ENCODE measurements at regions not wholly inside any gene's neighbourhood (a gene's known extent, or its start where the extent isn't known, plus 50 kb on each side); places are given as distances from the start of the nearest gene placed in this dataset.

GRCh38 chr12:22865822-22866221, 240.9 kb downstream of the ETNK1 start:
- no peak overlapping the region for H3K4me3 Mint-ChIP-seq
- Histone ChIP-seq H3K4me1 (ENCODE audit: insufficient read depth, low read length) (no peaks in the 10 kb centered on the region), H3K9me3 (ENCODE audit: control insufficient read depth in 1 of 2, insufficient read depth in 1 of 2, low read length in 2 of 2) (no peaks in the 10 kb centered on the region), H3K36me3 (ENCODE audit: insufficient read depth, low read length) (no peaks in the 10 kb centered on the region), H3K27ac (ENCODE audit: low read depth in 1 of 2, low read length in 2 of 2) (no peak overlapping the region), H3K27me3 (ENCODE audit: control insufficient read depth in 1 of 2, insufficient read depth in 2 of 2, low read length in 2 of 2) (no peaks in the 10 kb centered on the region), H3K4me3 (ENCODE audit: low read length) (no peak overlapping the region)
- ATAC-seq (ENCODE audit: poor library complexity) (no peak), DNase-seq (no peak)
- no peak overlapping the region for H3K27ac Mint-ChIP-seq
- POLR2A ChIA-PET, result no interaction called here
- no peaks in the 10 kb centered on the region for H3K9me3 Mint-ChIP-seq
- H3K36me3 Mint-ChIP-seq (ENCODE audit: low read depth), result no peaks in the 10 kb centered on the region
- no peaks in the 10 kb centered on the region for H3K4me1 Mint-ChIP-seq (ENCODE audit: low read depth)
- TF ChIP-seq CTCF (IDR thresholded peaks at IDR 0.05), result no peak
- intact Hi-C loops (cut with DNase I, micrococcal nuclease), result no loop called here
- CTCF ChIA-PET, result no interaction called here
- peaks cover 6% of the 10 kb centered on the region for H3K27me3 Mint-ChIP-seq

- no peaks in the 10 kb centered on the region for H3K27me3 ChIP-seq (ENCODE audit: control insufficient read depth in 1 of 2, insufficient read depth in 2 of 2, low read length in 2 of 2)
- Mint-ChIP-seq H3K27me3 (peaks cover 6% of the 10 kb centered on the region), H3K27ac (no peak overlapping the region), H3K4me3 (no peak overlapping the region), H3K9me3 (no peaks in the 10 kb centered on the region), H3K36me3 (ENCODE audit: low read depth) (no peaks in the 10 kb centered on the region), H3K4me1 (ENCODE audit: low read depth) (no peaks in the 10 kb centered on the region)
- no peaks in the 10 kb centered on the region for H3K4me1 ChIP-seq (ENCODE audit: insufficient read depth, low read length)
- CTCF ChIA-PET, result no interaction called here
- H3K27ac ChIP-seq (ENCODE audit: low read depth in 1 of 2, low read length in 2 of 2), result no peak overlapping the region
- no peak for TF ChIP-seq CTCF (IDR thresholded peaks at IDR 0.05)
- H3K36me3 ChIP-seq (ENCODE audit: insufficient read depth, low read length), result no peaks in the 10 kb centered on the region
- POLR2A ChIA-PET, result no interaction called here
- intact Hi-C loops (cut with DNase I, micrococcal nuclease), result no loop called here
- H3K9me3 ChIP-seq (ENCODE audit: control insufficient read depth in 1 of 2, insufficient read depth in 1 of 2, low read length in 2 of 2), result no peaks in the 10 kb centered on the region
- ATAC-seq (ENCODE audit: poor library complexity) (no peak), DNase-seq (no peak)
- no peak overlapping the region for H3K4me3 ChIP-seq (ENCODE audit: low read length)
Measured at GRCh38 chr12:22866406-22866805, 241.4 kb downstream of the ETNK1 start.

- Mint-ChIP-seq H3K4me3 (no peak overlapping the region), H3K36me3 (ENCODE audit: low read depth) (no peaks in the 10 kb centered on the region), H3K9me3 (peaks cover 4% of the 10 kb centered on the region), H3K27ac (no peak overlapping the region), H3K4me1 (ENCODE audit: low read depth) (no peaks in the 10 kb centered on the region), H3K27me3 (no peaks in the 10 kb centered on the region)
- ATAC-seq (ENCODE audit: poor library complexity) (no peak), DNase-seq (no peak)
- Histone ChIP-seq H3K4me1 (ENCODE audit: insufficient read depth, low read length) (no peaks in the 10 kb centered on the region), H3K27ac (ENCODE audit: low read depth in 1 of 2, low read length in 2 of 2) (no peak overlapping the region), H3K4me3 (ENCODE audit: low read length) (no peak overlapping the region), H3K27me3 (ENCODE audit: control insufficient read depth in 1 of 2, insufficient read depth in 2 of 2, low read length in 2 of 2) (no peaks in the 10 kb centered on the region), H3K9me3 (ENCODE audit: control insufficient read depth in 1 of 2, insufficient read depth in 1 of 2, low read length in 2 of 2) (peaks cover 0 to 4% of the 10 kb centered on the region in 2 experiments), H3K36me3 (ENCODE audit: insufficient read depth, low read length) (no peaks in the 10 kb centered on the region)
- intact Hi-C loops (cut with DNase I, micrococcal nuclease), result no loop called here
- no peak for TF ChIP-seq CTCF (IDR thresholded peaks at IDR 0.05)
- POLR2A ChIA-PET, result no interaction called here
- CTCF ChIA-PET, result no interaction called here
Measured at GRCh38 chr12:22874151-22874550, 249.2 kb downstream of the ETNK1 start.

Measured in CD4-positive, alpha-beta T cell (primary cell).